SKM-1 treated with dmso at 0.1 percent for 144 hours (cell line): ENCODE measurements at regions not wholly inside any gene's neighbourhood (a gene's known extent, or its start where the extent isn't known, plus 50 kb on each side); places are given as distances from the start of the nearest gene placed in this dataset.
"Not testable (repeated sequence)": the region's sequence is repeated elsewhere in the genome, so short reads cannot be mapped to it uniquely, and the experiment has no call there.

Source experiments
- DNase-seq: peaks from one replicate; lab custom pipeline; 2025; ENCODE audit not compliant: unreplicated experiment; lab: John Stamatoyannopoulos, UW

DNA sequence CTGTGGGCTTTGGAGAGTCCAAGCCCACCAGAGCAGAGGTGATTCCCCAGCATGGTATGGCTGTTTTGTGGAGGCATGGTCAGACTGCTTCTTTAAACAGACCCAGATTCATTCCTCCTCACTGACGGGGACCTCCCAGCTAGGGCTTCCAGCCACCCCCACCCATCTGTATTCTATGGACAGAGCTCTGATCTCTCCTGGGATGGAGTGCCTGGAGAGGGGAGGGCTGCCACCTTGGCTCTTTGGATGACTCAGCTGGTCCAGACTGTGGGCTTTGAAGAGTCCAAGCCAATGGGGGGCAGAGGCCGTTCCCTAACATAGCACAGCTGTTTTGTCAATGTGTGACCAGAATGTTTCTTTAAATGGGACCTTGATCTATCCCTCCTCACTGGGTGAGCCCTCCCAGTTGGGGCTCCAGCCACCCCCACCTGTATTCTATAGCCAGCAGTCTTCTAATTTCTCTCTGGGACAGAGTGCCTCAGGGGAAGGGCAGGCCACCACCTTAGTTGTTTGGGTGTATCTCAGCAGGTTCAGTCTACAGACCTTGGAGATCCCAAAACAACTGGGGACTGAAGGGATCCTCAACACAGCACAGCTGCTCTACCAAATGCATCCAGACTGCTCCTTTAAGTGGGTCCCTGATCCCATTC, 122.0 kb upstream of the OSTN start:
- DNase-seq = no peak

- DNase-seq = no peak
These were observed 124.5 kb upstream of the OSTN start for GRCh38 chr3:191074511-191074910.

GRCh38 chr3:191070762-191071403, 128.2 kb upstream of the OSTN start:
- no peak for DNase-seq

DNA sequence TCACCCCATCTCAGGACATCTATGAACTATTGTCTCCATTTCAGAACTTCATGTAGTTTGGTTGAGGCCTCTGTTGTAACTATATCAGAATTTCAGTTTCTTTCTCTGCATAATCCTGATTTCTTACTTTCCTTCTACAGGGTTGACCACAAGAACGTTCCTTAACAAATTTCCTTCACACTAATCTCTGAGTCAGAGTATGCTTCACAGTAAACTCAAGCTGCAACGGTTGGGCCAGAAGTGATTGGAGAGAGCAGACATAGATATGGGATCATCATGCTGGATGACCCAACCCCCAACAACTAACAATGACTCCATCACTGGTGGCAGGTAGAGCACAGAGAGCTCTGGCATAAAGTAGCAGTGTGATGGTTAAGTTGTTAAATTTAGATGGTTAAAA, 128.8 kb upstream of the OSTN start:
- DNase-seq = no peak

DNA sequence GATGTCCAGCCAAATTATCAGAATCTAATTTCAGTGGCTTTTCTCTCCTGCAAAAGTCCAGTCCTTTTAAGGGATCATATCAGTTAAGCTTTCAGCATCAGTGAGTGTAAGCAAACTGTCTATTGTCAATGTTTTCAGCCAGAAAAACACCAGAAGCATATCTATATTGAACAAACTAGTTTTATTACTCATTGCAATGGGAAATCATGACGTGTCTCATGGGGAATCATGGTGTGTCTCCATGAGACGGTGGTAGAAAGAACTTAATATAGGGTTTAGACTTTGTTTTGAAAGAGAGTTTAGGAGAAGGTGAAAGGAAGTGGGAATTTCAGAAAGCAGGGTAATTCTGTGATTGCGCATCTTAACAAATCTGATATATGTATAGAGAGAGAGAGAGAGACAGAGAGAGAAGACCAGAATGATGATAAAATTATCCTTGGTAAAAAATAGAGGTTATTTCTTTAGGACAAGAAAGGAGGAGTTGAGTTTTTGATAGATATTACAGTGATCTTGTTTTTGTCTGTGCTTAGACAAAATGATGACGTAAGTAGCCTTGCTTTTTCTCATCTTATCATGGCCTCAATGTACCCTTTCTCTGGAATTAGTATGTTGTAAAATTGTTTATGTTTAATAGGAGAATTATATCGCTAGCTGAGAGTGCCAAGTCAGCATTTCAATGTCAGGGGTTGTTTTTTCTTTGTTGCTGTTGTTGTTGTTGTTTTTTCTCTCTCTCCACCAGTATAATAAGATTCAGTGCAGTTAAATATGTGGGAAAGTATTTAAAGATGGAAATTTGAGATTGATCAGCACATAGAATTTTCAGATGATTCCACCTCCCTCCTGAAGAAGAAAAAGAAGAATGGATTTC, 129.9 kb upstream of the OSTN start:
- no peak for DNase-seq

DNA sequence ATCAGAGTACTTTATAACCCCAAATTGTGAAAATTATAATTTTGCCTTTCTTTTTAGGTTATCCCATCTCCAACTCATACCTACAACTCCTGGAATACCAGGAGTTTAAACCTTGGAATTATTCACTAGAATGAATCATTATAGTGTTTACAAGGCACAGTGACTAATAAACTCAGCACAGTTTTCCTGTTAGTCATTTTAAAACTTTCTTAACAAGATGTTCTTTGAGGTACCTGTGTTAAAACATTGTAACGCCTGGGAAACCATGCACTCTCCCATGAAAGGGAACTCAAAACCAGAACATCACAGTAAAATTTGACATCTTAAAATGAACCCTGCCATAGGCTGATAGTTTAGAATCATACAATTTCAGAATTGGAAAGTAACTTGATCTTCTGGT, 132.4 kb upstream of the OSTN start:
- no peak for DNase-seq

GRCh38 chr3:191065181-191065805, 133.7 kb upstream of the OSTN start:
- DNase-seq = no peak

DNA sequence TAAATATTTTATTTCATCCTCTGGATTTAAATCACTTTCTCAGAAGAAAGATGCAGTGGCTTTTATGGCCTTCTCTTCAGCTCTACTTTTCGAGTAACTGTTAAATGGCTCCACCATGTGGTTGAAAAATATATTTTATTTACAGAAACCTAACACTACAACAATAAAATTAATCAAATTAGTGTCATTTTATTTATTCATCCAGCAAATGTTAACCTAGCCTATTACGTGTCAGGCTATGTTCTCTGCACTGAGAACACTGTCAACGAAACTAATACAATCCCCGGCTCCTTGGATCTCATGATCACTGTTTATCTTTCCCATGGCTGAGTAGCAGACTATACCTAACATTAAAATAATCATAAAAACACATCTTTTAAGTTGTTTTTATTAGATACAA, 148.0 kb upstream of the OSTN start:
- peak; percentile 28 for DNase-seq

- no peak for DNase-seq
These were observed 151.1 kb upstream of the OSTN start for GRCh38 chr3:191047930-191048329.

DNA sequence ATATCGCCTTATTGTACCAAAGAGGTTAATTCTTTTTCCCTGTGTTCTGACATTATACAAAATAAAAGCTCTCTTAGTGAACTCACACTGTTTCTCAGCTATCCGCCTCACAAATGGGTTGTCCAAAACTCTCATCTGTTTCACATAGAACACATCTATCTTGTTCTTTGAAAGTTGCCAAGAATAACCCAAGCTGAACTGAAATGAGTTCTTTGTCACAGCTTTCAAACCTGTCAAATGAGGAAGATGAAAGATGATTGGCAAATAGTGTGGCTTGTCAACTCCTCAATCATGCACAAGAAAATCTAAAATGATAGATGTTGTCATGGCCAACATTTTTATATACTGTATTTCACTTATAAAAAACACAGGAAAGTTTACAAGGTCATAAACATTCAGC, 168.1 kb upstream of the OSTN start:
- DNase-seq = no peak

GRCh38 chr3:191030491-191030890, 168.0 kb upstream of the GMNC start:
- no peak for DNase-seq

DNA sequence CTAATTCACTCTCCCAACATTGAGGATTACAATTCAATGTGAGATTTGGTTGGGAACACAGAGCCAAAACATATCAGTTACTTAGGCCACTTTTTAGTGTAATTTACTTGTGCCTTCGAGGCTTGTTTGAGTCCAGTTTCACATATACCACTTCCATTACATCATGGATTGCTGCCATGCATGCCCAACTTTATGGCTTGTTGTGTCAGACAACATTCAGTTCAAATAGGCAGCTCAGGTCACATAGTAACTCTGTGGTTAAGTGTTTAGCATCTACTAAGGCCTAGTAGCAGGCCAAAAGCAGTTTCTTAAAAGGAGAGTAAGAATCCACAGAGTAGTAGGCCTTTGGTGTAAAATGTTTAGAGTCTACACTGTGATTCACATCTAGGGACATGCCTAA, 164.3 kb upstream of the GMNC start:
- DNase-seq = no peak

DNA sequence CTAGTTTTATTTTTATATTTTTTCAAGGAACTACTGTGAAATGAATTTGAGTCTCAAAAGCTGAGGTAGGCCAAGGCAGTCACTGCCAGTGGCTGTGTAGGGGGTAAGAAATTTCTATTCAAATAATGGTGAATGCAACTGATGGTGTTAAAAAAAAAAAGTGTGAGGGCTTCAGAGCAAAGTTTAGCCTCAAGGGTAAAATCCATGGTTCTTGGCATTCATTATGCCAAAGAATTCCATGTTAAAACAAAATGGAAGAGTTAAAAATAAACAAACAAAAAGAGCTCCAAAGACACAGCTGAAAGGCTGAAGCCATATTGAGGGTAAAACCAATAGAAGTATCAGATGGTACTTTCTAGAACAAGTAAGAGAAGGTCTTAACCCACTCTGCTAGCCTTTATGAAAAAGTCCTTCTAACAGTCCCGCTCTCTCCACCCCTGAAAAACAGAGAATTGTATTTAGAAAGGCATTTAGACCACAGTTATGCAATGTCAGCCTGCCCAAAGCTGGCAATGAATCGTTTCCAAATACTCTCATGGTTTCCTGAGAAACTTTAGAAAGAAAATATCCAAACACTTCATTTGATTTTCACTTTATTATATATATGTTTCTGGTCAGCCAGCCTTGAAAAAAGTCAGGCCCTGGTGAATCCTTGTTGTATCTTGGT, 158.4 kb upstream of the GMNC start:
- no peak for DNase-seq

DNA sequence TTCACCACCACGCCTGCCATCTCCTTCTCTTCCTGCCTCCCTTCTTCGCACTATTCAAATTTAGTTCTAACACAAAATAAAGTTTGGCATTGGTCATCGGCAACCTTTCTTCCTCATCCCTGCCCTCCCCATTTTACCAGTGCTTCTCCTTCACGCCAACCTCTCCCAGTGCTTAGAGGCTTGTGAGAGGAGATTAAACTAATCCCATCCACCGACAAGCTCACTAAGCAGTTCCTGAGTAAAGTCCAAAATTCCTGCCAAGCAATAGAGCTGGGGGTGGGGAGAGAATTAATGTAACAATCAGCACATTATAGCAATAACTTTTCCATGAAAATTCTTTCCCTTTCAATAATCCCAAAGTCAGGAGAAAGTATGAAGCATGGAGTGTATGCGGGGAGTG, 157.4 kb upstream of the GMNC start:
- DNase-seq = no peak

- DNase-seq = not testable (repeated sequence)
These were observed 153.5 kb upstream of the GMNC start for GRCh38 chr3:191015960-191016359.

DNA sequence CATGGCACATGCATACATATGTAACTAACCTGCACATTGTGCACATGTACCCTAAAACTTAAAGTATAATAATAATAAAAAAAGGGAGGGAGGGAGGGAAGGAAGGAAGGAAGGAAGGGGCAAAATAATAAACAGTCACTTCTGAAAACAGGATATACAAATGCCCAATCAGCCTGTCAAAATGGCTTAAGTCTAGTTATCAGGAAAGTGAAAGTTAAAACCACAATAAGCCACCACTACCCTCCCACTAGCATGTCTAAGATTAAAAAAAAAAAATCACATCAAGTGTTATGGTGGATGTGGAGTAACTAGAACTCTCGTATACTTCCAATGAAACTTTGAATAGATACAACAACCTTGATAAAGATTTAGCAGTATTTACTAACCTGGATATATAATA, 145.6 kb upstream of the GMNC start:
- DNase-seq = no peak

DNA sequence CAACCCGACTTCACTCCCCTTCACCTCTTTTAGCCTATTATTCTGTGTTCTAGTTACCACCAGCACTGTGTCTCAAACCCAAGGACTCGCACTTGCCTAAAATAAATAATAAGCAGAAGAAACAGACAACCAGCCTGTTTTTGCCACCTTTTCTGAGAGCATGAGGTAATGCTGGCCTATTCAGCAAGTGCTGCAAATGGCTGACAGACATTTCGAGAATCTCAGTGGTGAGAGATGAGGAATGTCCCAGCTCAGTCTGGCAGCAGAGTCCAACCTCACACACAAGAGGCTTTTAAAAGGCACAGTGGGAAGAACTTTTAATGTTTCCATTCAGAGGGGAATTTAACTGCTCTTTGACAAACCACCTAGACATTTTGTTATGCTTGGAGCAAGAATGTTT, 143.3 kb upstream of the GMNC start:
- DNase-seq = no peak

- DNase-seq = no peak
These were observed 141.2 kb upstream of the GMNC start for GRCh38 chr3:191003742-191004141.

DNA sequence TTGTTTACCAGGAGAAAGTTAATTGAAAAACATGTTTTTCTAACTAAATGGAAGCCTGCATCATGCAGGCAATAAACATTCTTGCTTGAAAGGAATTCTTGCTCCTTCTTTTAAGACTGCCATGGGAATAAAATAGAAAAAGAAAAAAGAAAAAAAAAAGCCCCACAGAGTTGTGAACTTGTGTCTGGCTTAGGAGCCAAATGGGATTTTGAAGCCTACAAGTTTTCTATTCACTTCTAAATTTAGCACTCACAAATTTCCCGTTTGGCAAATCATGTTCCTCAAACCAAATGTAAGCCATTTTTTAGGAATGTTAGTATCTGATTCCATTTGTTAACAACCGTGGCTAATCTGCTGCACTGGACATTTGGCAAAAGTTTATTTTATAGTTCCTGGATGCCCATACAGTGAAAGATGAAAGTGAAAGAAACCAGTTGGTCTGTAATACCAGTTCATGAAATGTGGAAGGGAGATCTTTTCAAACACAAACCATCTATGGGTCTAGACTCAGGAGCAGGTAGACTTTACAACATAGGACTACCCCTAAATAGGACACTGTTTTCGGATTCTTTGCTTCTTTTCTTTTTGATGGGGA, 133.8 kb upstream of the GMNC start:
- DNase-seq = no peak

DNA sequence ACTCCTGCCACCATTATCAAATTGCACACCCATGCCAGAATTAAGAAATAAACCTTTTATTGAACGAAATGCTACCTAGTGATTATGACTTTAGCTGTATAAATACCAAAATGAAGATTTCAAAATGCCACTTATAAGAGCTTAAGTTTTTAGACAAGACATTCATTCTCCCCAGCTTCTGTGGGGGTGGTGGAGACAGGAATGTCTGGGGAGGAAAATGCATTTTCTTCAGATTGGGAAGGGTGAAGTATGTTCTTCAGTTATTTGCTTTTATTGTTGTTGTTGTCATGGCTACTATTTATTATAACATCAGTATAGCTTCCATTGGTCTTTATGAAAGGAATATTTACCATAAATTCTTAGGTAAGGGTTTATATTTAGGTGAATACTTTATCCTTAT, 132.7 kb upstream of the GMNC start:
- DNase-seq = no peak

GRCh38 chr3:190990898-190991297, 128.4 kb upstream of the GMNC start:
- DNase-seq = no peak
